Lung (tissue), 11 donors: ENCODE measurements at regions not wholly inside any gene's neighbourhood (a gene's known extent, or its start where the extent isn't known, plus 50 kb on each side); places are given as distances from the start of the nearest gene placed in this dataset.

Source experiments
- ATAC-seq: fragments of 200-7000 bp; cut with Tn5 transposase; one replicate; pipeline ENCODE4 v1.9.1; 2020; ENCODE audit warnings: moderate number of reproducible peaks; ENCODE audit not compliant: insufficient read depth, low FRiP score
- DNase-seq, 3 donors: peaks; one replicate each; pipeline ENCODE4 v3.0.0-alpha.2; 2013 to 2017
- H3K27ac ChIP-seq, 2 donors: one replicate each; pipeline ENCODE4 v1.5.1; 2013; ENCODE audit warnings: mild to moderate bottlenecking in 2 of 2, moderate library complexity in 2 of 2, control low read depth in 1 of 2, inconsistent platforms in 1 of 2, low read depth in 1 of 2, low read length in 1 of 2
- H3K27me3 ChIP-seq, 3 donors: one replicate each; pipeline ENCODE4 v1.5.1; 2013; ENCODE audit warnings: low read length in 2 of 3; ENCODE audit not compliant: control insufficient read depth in 3 of 3, insufficient read depth in 3 of 3
- H3K36me3 ChIP-seq, 4 donors: one replicate each; pipeline ENCODE4 v1.5.1; 2013; ENCODE audit warnings: low read length in 4 of 4, mild to moderate bottlenecking in 1 of 4, moderate library complexity in 1 of 4; ENCODE audit not compliant: control insufficient read depth in 4 of 4, insufficient read depth in 4 of 4
- H3K4me1 ChIP-seq, 5 donors: one replicate each; pipeline ENCODE4 v1.5.1; 2013; ENCODE audit warnings: low read length in 5 of 5, mild to moderate bottlenecking in 2 of 5, moderate library complexity in 1 of 5; ENCODE audit not compliant: control insufficient read depth in 5 of 5, insufficient read depth in 5 of 5
- H3K4me3 ChIP-seq: one replicate; pipeline ENCODE4 v1.5.1; 2013; ENCODE audit warnings: mild to moderate bottlenecking, control low read depth, moderate library complexity
- H3K9ac ChIP-seq, 2 donors: one replicate each; pipeline ENCODE4 v1.5.1; 2013; ENCODE audit warnings: low read length in 2 of 2, control low read depth in 1 of 2; ENCODE audit not compliant: insufficient read depth in 1 of 2
- H3K9me3 ChIP-seq, 4 donors: one replicate each; pipeline ENCODE4 v1.5.1; 2013; ENCODE audit warnings: low read length in 3 of 4, mild to moderate bottlenecking in 1 of 4, moderate library complexity in 1 of 4; ENCODE audit not compliant: control insufficient read depth in 4 of 4, insufficient read depth in 3 of 4
- CTCF ChIP-seq: IDR thresholded peaks from 2 replicates; pipeline ENCODE4 v1.5.1; 2012; ENCODE audit warnings: mild to moderate bottlenecking; ENCODE audit errors: control extremely low read depth, extremely low read depth
- WGBS, 2 donors: extraction: QIAGEN DNeasy Blood & Tissue Kit; methylation state at CpG; one replicate each; pipeline ENCODE4 v1.1.7; 2013; 5-methylcytosine and 5-hydroxymethylcytosine counted together
- donor health status: control.
- donor health status: control.
- donor health status: Bipolar disorder and iron deficiency.
- donor health status: healthy.
- donor health status: DM: yes; HTN: yes; CAD: no.

DNA sequence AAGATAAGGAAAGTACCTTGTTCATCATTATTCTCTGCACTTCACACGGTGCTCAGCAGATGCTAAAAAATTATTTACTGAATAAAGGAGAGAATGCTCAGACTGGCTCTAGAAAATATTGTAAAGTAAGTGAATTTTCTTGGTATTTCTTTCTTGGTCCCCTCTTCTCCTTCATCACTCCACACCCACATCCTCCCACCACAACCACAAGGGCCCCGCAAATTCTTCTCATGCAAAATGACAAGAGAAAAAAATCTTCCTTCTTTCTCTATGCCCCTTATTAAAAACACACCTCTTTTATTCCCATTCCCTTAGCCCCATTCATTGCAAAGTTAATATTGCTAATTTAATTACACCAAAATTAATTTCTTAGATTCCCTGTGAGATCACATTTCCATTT, 74.2 kb upstream of the NEDD4L start:
- H3K27ac ChIP-seq = no peak overlapping the region

GRCh38 chr18:57965246-57965645, 78.8 kb upstream of the NEDD4L start:
- H3K36me3 ChIP-seq = no peaks in the 10 kb centered on the region
- no peak overlapping the region for H3K9ac ChIP-seq
- no peaks in the 10 kb centered on the region for H3K27me3 ChIP-seq
- peaks cover 0 to 3% (median 0%) of the 10 kb centered on the region in 4 donors for H3K9me3 ChIP-seq
- WGBS, 2 donors = 88 to 89% methylated on average over 6 of the region's 6 CpGs
- H3K4me1 ChIP-seq = no peaks in the 10 kb centered on the region
- no peak for DNase-seq
- ATAC-seq = no peak
- no peak for TF ChIP-seq CTCF
- H3K4me3 ChIP-seq = no peak overlapping the region
- no peak overlapping the region for H3K27ac ChIP-seq

More for the DNA sequence above, 74.2 kb upstream of the NEDD4L start:
- Histone ChIP-seq H3K4me1 (no peaks in the 10 kb centered on the region), H3K27me3 (no peaks in the 10 kb centered on the region), H3K36me3 (no peaks in the 10 kb centered on the region), H3K9ac (no peak overlapping the region), H3K4me3 (no peak overlapping the region), H3K9me3 (peaks cover 0 to 3% (median 0%) of the 10 kb centered on the region in 4 donors)
- 59 to 62% methylated on average over 2 of the region's 2 CpGs for WGBS, 2 donors
- ATAC-seq (no peak), DNase-seq (no peak)
- no peak for TF ChIP-seq CTCF

DNA sequence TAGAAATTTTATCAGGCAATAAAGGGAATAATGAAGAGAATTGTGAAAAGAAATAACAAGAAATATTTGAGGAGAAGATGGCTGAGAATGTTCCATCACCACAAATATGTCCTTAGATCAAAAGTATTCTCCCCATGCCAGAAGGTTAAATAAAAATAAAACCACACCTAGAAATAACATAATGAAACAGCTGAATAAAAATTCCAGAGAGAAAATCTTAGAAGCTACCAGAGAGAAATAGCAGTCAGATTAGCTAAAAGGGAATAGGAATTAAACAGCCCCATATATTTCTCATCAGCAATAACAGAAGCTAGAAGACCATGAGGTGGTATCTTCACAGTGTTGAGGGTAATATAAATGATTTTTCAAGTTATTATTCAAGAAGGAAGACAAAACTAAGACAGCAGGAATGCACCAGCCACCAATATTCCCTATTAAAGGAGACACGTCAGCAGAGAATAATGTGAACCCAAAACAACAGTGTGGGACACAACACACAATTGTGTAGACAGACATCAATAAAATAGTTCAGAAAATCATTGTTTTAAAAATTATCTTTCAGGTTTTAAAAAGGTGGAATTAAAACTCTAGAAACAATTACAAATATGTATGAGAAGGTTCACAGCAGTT, 82.0 kb upstream of the NEDD4L start:
- Histone ChIP-seq H3K4me1 (no peaks in the 10 kb centered on the region), H3K9ac (no peak overlapping the region), H3K27me3 (no peaks in the 10 kb centered on the region), H3K36me3 (no peaks in the 10 kb centered on the region), H3K4me3 (no peak overlapping the region), H3K27ac (no peak overlapping the region), H3K9me3 (peaks cover 0 to 3% (median 0%) of the 10 kb centered on the region in 4 donors)
- no peak for ATAC-seq
- no peak for DNase-seq
- TF ChIP-seq CTCF = no peak
- WGBS, 2 donors = 90 to 98% methylated on average over 1 of the region's 1 CpG

GRCh38 chr18:57961411-57961810, 82.6 kb upstream of the NEDD4L start:
- no peak overlapping the region for H3K9ac ChIP-seq

More at GRCh38 chr18:57961411-57961810, 82.6 kb upstream of the NEDD4L start:
- Histone ChIP-seq H3K27ac (no peak overlapping the region), H3K36me3 (no peaks in the 10 kb centered on the region), H3K9me3 (peaks cover 0 to 3% (median 0%) of the 10 kb centered on the region in 4 donors), H3K27me3 (no peaks in the 10 kb centered on the region), H3K4me1 (peaks cover 0 to 3% (median 0%) of the 10 kb centered on the region in 5 donors), H3K4me3 (no peak overlapping the region)
- no peak for TF ChIP-seq CTCF
- DNase-seq = no peak
- no peak for ATAC-seq
